GM23338 (cell line): ENCODE measurements at regions not wholly inside any gene's neighbourhood (a gene's known extent, or its start where the extent isn't known, plus 50 kb on each side); places are given as distances from the start of the nearest gene placed in this dataset.
A peak's percentile ranks its signal among the peaks of the same experiment; 100 is the strongest.

ENCODE experiments used
- ATAC-seq: fragments of 200-7000 bp; cut with Tn5 transposase; 3 replicates; pipeline ENCODE4 v1.9.1; 2020
- DNase-seq: peaks from one replicate; pipeline ENCODE4 v3.0.0-alpha.2; 2015; ENCODE audit warnings: low spot score
- H2AFZ ChIP-seq: fragments of 200-600 bp; sonication (generic); 2 replicates; pipeline ENCODE4 v1.8.0; 2016; ENCODE audit warnings: antibody characterized with exemption, mild to moderate bottlenecking, moderate library complexity
- H3F3A ChIP-seq: fragments of 200-600 bp; sonication (generic); replicated peaks from 2 replicates; pipeline ENCODE4 v1.8.0; 2017; ENCODE audit warnings: antibody characterized with exemption, mixed run types, low read depth
- H3K27ac ChIP-seq: fragments of 200-600 bp; sonication (generic); 2 replicates; pipeline ENCODE4 v1.6.1; 2016; ENCODE audit warnings: low read depth
- H3K27me3 ChIP-seq: fragments of 200-600 bp; sonication (generic); 2 replicates; pipeline ENCODE4 v1.8.0; 2016; ENCODE audit warnings: mild to moderate bottlenecking, mixed run types, moderate library complexity; ENCODE audit not compliant: insufficient read depth
- H3K36me3 ChIP-seq: fragments of 200-600 bp; sonication (generic); 2 replicates; pipeline ENCODE4 v1.8.0; 2016; ENCODE audit warnings: mild to moderate bottlenecking; ENCODE audit not compliant: insufficient read depth
- H3K4me1 ChIP-seq: fragments of 200-600 bp; sonication (generic); 2 replicates; pipeline ENCODE4 v1.8.0; 2016; ENCODE audit warnings: mild to moderate bottlenecking, moderate library complexity; ENCODE audit not compliant: insufficient read depth
- H3K4me2 ChIP-seq: fragments of 200-600 bp; sonication (generic); 2 replicates; pipeline ENCODE4 v1.7.1; 2017; ENCODE audit warnings: mixed run types
- H3K4me3 ChIP-seq: fragments of 200-600 bp; sonication (generic); 2 replicates; pipeline ENCODE4 v1.6.1; 2016; ENCODE audit warnings: mixed run types
- H3K79me2 ChIP-seq: fragments of 200-600 bp; sonication (generic); replicated peaks from 2 replicates; pipeline ENCODE4 v1.8.0; 2017; ENCODE audit warnings: mild to moderate bottlenecking; ENCODE audit not compliant: insufficient read depth
- H3K9me2 ChIP-seq: fragments of 200-600 bp; sonication (generic); 2 replicates; pipeline ENCODE4 v1.8.0; 2017; ENCODE audit not compliant: insufficient read depth
- H4K20me1 ChIP-seq: fragments of 200-600 bp; sonication (generic); replicated peaks from 2 replicates; pipeline ENCODE4 v1.8.0; 2017; ENCODE audit warnings: mild to moderate bottlenecking; ENCODE audit not compliant: insufficient read depth
- H3K27ac Mint-ChIP-seq: 2 replicates; pipeline ENCODE4 v1.8.0; 2020; ENCODE audit warnings: inconsistent platforms, mild to moderate bottlenecking, moderate library complexity, mixed read lengths
- H3K27me3 Mint-ChIP-seq: 3 replicates; pipeline ENCODE4 v1.8.0; 2022; ENCODE audit warnings: low read depth, mild to moderate bottlenecking, moderate library complexity, mixed read lengths, inconsistent platforms; ENCODE audit not compliant: insufficient read depth, poor library complexity
- H3K36me3 Mint-ChIP-seq: 3 replicates; pipeline ENCODE4 v1.8.0; 2021; ENCODE audit warnings: low read depth, mild to moderate bottlenecking, inconsistent platforms, moderate library complexity, mixed read lengths
- H3K4me1 Mint-ChIP-seq: 3 replicates; pipeline ENCODE4 v1.8.0; 2020; ENCODE audit warnings: mild to moderate bottlenecking, inconsistent platforms, mixed read lengths
- H3K4me3 Mint-ChIP-seq: 3 replicates; pipeline ENCODE4 v1.8.0; 2021; ENCODE audit warnings: moderate library complexity, mild to moderate bottlenecking, inconsistent platforms, mixed read lengths
- H3K9me3 Mint-ChIP-seq: 3 replicates; pipeline ENCODE4 v1.8.0; 2020; ENCODE audit warnings: moderate library complexity, mild to moderate bottlenecking, inconsistent platforms, mixed read lengths
- EZH2 ChIP-seq: fragments of 200-600 bp; sonication (generic); IDR thresholded peaks from one replicate; pipeline ENCODE4 v1.8.0; 2017; ENCODE audit warnings: antibody characterized with exemption, mild to moderate bottlenecking, low read depth; ENCODE audit not compliant: unreplicated experiment
- NANOG ChIP-seq: IDR thresholded peaks from 2 replicates; pipeline ENCODE4 v1.6.1; 2016; ENCODE audit warnings: antibody characterized with exemption, borderline replicate concordance
- POLR2AphosphoS5 ChIP-seq: IDR thresholded peaks from 2 replicates; pipeline ENCODE4 v1.6.1; 2016; ENCODE audit warnings: antibody characterized with exemption, low read depth
- STAT1 ChIP-seq: IDR thresholded peaks from one replicate; pipeline ENCODE4 v1.6.1; 2016; ENCODE audit warnings: antibody characterized with exemption; ENCODE audit not compliant: unreplicated experiment
- ZNF114 ChIP-seq: fragments of 250-450 bp; sonication (Bioruptor Pico); IDR thresholded peaks from 2 replicates; pipeline ENCODE4 v1.5.0; 2020; ENCODE audit warnings: mild to moderate bottlenecking, moderate library complexity
- ZNF331 ChIP-seq: fragments of 250-450 bp; sonication (Bioruptor Pico); IDR thresholded peaks from 2 replicates; pipeline ENCODE4 v1.5.0; 2020; ENCODE audit warnings: low read depth, mild to moderate bottlenecking, moderate library complexity
- TF ChIP-seq, protein P1 (sequence below): fragments of 250-450 bp; sonication (Bioruptor Pico); IDR thresholded peaks from 2 replicates; pipeline ENCODE4 v1.5.0; 2020; ENCODE audit warnings: mild to moderate bottlenecking, moderate library complexity
- TF ChIP-seq, protein P2 (sequence below): IDR thresholded peaks from 2 replicates; pipeline ENCODE4 v1.6.1; 2016; ENCODE audit warnings: antibody characterized with exemption
- TF ChIP-seq, protein P3 (sequence below): IDR thresholded peaks from one replicate; pipeline ENCODE4 v1.6.1; 2018; ENCODE audit warnings: antibody characterized with exemption; ENCODE audit not compliant: unreplicated experiment
- TF ChIP-seq, protein P4 (sequence below), 2 experiments: fragments of 200-600 bp in 1 of 2; sonication (generic) in 1 of 2; conservative IDR thresholded peaks; 2 replicates each; pipeline versions ENCODE4 v1.5.1 to v1.6.1; 2016 to 2017; ENCODE audit warnings: antibody characterized with exemption in 2 of 2, low read depth in 2 of 2, mild to moderate bottlenecking in 2 of 2, moderate library complexity in 1 of 2

DNA sequence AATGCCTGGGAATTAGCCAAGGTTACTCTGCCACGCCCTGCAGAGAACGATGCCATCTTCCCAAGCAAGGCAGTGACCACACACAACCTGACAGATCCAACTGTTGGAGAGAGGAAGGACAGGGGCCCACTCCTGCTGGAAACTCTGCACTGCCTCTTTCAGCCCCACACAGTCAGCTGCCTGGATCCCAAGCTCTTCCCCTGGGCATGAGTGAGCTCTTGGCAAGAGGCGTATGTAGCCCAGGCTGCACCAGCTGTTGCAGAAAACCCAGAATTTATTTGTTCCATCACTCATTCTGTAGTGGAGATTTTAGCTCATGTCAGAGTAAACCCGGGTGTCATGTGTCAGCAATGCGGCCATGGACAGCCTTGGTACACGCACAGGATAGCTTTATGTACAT is 135.1 kb upstream of the TRIM24 start:
- Mint-ChIP-seq H3K27ac (no peak overlapping the region), H3K4me3 (no peak overlapping the region), H3K27me3 (peaks cover 2% of the 10 kb centered on the region), H3K4me1 (no peaks in the 10 kb centered on the region), H3K9me3 (peaks cover 26% of the 10 kb centered on the region), H3K36me3 (peaks cover 21% of the 10 kb centered on the region)
- Histone ChIP-seq H3K4me2 (no peak overlapping the region), H3K36me3 (0 out of 2 replicates have a peak, but pooled peaks cover 5% of the 10 kb centered on the region), H2AFZ (peak overlapping the region; percentile 59; the same call in 1 of the 2 replicates), H3K27ac (no peak overlapping the region), H3K9me2 (no peaks in the 10 kb centered on the region), H3F3A (no peaks in the 10 kb centered on the region), H3K4me1 (peaks cover 6% of the 10 kb centered on the region; the same call in 1 of the 2 replicates), H3K79me2 (no peaks in the 10 kb centered on the region), H3K4me3 (no peak overlapping the region), H3K27me3 (no peaks in the 10 kb centered on the region), H4K20me1 (no peaks in the 10 kb centered on the region)
- TF ChIP-seq, protein P1, sequence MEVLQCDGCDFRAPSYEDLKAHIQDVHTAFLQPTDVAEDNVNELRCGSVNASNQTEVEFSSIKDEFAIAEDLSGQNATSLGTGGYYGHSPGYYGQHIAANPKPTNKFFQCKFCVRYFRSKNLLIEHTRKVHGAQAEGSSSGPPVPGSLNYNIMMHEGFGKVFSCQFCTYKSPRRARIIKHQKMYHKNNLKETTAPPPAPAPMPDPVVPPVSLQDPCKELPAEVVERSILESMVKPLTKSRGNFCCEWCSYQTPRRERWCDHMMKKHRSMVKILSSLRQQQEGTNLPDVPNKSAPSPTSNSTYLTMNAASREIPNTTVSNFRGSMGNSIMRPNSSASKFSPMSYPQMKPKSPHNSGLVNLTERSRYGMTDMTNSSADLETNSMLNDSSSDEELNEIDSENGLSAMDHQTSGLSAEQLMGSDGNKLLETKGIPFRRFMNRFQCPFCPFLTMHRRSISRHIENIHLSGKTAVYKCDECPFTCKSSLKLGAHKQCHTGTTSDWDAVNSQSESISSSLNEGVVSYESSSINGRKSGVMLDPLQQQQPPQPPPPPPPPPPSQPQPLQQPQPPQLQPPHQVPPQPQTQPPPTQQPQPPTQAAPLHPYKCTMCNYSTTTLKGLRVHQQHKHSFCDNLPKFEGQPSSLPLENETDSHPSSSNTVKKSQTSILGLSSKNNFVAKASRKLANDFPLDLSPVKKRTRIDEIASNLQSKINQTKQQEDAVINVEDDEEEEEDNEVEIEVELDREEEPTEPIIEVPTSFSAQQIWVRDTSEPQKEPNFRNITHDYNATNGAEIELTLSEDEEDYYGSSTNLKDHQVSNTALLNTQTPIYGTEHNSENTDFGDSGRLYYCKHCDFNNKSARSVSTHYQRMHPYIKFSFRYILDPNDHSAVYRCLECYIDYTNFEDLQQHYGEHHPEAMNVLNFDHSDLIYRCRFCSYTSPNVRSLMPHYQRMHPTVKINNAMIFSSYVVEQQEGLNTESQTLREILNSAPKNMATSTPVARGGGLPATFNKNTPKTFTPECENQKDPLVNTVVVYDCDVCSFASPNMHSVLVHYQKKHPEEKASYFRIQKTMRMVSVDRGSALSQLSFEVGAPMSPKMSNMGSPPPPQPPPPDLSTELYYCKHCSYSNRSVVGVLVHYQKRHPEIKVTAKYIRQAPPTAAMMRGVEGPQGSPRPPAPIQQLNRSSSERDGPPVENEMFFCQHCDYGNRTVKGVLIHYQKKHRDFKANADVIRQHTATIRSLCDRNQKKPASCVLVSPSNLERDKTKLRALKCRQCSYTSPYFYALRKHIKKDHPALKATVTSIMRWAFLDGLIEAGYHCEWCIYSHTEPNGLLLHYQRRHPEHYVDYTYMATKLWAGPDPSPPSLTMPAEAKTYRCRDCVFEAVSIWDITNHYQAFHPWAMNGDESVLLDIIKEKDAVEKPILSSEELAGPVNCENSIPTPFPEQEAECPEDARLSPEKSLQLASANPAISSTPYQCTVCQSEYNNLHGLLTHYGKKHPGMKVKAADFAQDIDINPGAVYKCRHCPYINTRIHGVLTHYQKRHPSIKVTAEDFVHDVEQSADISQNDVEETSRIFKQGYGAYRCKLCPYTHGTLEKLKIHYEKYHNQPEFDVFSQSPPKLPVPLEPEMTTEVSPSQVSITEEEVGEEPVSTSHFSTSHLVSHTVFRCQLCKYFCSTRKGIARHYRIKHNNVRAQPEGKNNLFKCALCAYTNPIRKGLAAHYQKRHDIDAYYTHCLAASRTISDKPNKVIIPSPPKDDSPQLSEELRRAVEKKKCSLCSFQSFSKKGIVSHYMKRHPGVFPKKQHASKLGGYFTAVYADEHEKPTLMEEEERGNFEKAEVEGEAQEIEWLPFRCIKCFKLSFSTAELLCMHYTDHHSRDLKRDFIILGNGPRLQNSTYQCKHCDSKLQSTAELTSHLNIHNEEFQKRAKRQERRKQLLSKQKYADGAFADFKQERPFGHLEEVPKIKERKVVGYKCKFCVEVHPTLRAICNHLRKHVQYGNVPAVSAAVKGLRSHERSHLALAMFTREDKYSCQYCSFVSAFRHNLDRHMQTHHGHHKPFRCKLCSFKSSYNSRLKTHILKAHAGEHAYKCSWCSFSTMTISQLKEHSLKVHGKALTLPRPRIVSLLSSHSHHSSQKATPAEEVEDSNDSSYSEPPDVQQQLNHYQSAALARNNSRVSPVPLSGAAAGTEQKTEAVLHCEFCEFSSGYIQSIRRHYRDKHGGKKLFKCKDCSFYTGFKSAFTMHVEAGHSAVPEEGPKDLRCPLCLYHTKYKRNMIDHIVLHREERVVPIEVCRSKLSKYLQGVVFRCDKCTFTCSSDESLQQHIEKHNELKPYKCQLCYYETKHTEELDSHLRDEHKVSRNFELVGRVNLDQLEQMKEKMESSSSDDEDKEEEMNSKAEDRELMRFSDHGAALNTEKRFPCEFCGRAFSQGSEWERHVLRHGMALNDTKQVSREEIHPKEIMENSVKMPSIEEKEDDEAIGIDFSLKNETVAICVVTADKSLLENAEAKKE (CRISPR knock-in tag), result no peak
- TF ChIP-seq, protein P2, sequence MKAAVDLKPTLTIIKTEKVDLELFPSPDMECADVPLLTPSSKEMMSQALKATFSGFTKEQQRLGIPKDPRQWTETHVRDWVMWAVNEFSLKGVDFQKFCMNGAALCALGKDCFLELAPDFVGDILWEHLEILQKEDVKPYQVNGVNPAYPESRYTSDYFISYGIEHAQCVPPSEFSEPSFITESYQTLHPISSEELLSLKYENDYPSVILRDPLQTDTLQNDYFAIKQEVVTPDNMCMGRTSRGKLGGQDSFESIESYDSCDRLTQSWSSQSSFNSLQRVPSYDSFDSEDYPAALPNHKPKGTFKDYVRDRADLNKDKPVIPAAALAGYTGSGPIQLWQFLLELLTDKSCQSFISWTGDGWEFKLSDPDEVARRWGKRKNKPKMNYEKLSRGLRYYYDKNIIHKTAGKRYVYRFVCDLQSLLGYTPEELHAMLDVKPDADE, result no peak
- no peak for TF ChIP-seq ZNF114 (CRISPR knock-in tag)
- no peak for TF ChIP-seq ZNF331 (CRISPR knock-in tag)
- TF ChIP-seq, protein P3, sequence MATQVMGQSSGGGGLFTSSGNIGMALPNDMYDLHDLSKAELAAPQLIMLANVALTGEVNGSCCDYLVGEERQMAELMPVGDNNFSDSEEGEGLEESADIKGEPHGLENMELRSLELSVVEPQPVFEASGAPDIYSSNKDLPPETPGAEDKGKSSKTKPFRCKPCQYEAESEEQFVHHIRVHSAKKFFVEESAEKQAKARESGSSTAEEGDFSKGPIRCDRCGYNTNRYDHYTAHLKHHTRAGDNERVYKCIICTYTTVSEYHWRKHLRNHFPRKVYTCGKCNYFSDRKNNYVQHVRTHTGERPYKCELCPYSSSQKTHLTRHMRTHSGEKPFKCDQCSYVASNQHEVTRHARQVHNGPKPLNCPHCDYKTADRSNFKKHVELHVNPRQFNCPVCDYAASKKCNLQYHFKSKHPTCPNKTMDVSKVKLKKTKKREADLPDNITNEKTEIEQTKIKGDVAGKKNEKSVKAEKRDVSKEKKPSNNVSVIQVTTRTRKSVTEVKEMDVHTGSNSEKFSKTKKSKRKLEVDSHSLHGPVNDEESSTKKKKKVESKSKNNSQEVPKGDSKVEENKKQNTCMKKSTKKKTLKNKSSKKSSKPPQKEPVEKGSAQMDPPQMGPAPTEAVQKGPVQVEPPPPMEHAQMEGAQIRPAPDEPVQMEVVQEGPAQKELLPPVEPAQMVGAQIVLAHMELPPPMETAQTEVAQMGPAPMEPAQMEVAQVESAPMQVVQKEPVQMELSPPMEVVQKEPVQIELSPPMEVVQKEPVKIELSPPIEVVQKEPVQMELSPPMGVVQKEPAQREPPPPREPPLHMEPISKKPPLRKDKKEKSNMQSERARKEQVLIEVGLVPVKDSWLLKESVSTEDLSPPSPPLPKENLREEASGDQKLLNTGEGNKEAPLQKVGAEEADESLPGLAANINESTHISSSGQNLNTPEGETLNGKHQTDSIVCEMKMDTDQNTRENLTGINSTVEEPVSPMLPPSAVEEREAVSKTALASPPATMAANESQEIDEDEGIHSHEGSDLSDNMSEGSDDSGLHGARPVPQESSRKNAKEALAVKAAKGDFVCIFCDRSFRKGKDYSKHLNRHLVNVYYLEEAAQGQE, result no peak
- TF ChIP-seq, protein P4, sequence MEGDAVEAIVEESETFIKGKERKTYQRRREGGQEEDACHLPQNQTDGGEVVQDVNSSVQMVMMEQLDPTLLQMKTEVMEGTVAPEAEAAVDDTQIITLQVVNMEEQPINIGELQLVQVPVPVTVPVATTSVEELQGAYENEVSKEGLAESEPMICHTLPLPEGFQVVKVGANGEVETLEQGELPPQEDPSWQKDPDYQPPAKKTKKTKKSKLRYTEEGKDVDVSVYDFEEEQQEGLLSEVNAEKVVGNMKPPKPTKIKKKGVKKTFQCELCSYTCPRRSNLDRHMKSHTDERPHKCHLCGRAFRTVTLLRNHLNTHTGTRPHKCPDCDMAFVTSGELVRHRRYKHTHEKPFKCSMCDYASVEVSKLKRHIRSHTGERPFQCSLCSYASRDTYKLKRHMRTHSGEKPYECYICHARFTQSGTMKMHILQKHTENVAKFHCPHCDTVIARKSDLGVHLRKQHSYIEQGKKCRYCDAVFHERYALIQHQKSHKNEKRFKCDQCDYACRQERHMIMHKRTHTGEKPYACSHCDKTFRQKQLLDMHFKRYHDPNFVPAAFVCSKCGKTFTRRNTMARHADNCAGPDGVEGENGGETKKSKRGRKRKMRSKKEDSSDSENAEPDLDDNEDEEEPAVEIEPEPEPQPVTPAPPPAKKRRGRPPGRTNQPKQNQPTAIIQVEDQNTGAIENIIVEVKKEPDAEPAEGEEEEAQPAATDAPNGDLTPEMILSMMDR (conservative IDR thresholded peaks at IDR 0.05; ENCODE audit: low read depth in 2 of 2), result no peak
- no peak for TF ChIP-seq EZH2
- TF ChIP-seq NANOG, result no peak
- no peak for TF ChIP-seq STAT1
- no peak for TF ChIP-seq POLR2AphosphoS5
- no peak for ATAC-seq
- no peak for DNase-seq
